ENCODE measurements at regions not wholly inside any gene's neighbourhood (a gene's known extent, or its start where the extent isn't known, plus 50 kb on each side); places are given as distances from the start of the nearest gene placed in this dataset.

DNA sequence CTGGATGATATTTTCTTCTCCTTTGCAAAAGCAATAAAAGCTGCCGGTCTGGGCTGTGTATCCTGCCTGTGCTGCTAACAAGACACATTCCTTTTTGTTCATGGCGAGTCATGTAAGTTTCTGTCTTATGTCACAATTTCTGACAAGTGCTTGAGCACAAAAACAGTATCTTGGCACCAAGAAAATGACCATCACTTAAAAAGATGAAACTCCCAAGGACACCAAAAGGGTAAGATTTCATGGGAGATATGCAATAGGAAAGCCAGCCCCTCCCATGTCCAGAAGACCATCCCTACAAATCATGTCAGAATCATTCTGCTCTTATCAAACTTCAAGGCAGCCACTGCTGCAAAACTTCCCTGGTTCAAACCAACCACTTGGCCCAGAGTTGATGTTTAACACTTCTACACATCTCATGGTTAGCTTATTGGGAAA is 375.4 kb upstream of the ZNF507 start:
- H3K27ac Mint-ChIP-seq: no peak overlapping the region
- no peaks in the 10 kb centered on the region for H3K36me3 Mint-ChIP-seq
- DNase-seq: no peak
- no peaks in the 10 kb centered on the region for H3K9me3 Mint-ChIP-seq
- H3K27me3 Mint-ChIP-seq (ENCODE audit: low read depth in 3 of 3): peaks cover 0 to 7% (median 2%) of the 10 kb centered on the region in 3 donors
- no peaks in the 10 kb centered on the region for H3K4me1 Mint-ChIP-seq
- H3K4me3 Mint-ChIP-seq: no peak overlapping the region

DNA sequence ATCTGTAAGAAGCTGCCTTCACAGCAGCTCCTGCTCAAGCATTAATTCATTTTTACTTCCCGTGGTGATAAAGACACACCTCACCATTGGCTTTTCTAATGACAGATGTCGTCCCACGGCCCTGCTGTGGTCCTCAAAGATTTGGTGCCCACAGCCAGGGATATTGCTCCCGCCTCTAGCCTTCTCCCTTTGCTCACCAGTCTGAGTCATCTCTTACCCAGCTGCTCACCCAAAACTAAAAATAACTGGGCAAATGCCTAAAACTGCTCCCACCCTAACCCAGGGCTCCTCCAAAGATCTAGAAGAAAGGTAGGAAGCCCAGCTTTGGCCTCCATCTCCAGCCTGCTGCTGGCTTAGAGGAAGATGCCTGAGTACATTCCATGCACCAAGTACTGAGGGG is 371.1 kb upstream of the ZNF507 start:
- no peak for DNase-seq
- H3K4me1 Mint-ChIP-seq: no peaks in the 10 kb centered on the region
- no peak overlapping the region for H3K27ac Mint-ChIP-seq
- H3K4me3 Mint-ChIP-seq: no peak overlapping the region
- H3K27me3 Mint-ChIP-seq (ENCODE audit: low read depth in 3 of 3): peaks cover 0 to 7% (median 2%) of the 10 kb centered on the region in 3 donors
- H3K36me3 Mint-ChIP-seq: no peaks in the 10 kb centered on the region
- H3K9me3 Mint-ChIP-seq: peaks cover 0 to 1% (median 0%) of the 10 kb centered on the region in 6 donors

DNA sequence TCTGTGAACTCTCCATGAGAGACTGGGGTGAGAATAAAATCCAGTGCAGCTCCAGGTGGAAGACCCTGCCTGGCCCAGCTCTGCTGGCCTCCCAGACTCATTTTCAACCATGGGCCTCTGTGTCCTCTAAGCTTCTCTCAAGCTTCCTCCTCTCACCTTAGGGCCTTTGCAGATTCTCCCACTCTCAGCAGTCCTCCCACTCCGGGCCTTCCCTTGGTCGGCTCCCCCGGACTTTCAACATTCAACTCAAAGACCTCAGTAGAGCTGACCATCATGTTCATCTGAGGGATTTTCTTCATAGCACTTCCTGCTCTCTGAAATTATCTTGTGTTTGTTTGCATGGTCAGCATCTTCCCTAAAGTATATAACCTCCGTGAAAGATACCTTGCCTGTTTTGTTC is 370.5 kb upstream of the ZNF507 start:
- no peaks in the 10 kb centered on the region for H3K4me1 Mint-ChIP-seq
- H3K9me3 Mint-ChIP-seq: peaks cover 0 to 1% (median 0%) of the 10 kb centered on the region in 6 donors
- H3K4me3 Mint-ChIP-seq: no peak overlapping the region

DNA sequence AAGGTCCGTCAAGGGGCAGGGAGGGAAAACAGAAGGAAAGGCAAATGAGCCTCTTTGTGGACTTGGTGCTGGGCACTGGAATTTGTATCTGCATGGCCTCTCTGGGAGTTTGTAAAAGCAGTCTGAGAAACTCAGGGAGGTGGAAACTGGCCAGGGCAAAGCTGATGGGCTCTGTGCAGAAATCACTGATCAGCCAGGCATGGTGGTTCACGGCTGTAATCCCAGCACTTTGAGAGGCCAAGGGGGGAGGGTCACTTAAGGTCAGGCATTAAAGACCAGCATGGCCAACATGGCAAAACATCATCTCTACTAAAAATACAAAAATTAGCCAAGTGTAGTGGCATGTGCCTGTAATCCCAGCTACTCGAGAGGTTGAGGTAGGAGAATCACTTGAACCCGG is 369.9 kb upstream of the ZNF507 start:
- Mint-ChIP-seq H3K27ac (peak overlapping the region in 1 of 6 donors; percentile 62), H3K4me1 (no peaks in the 10 kb centered on the region), H3K9me3 (peaks cover 0 to 1% (median 0%) of the 10 kb centered on the region in 6 donors), H3K4me3 (no peak overlapping the region), H3K27me3 (ENCODE audit: low read depth in 3 of 3) (peaks cover 2 to 7% (median 2%) of the 10 kb centered on the region in 3 donors), H3K36me3 (no peaks in the 10 kb centered on the region)
- no peak for DNase-seq

More for the DNA sequence above, 370.5 kb upstream of the ZNF507 start:
- DNase-seq: no peak
- peaks cover 0 to 7% (median 2%) of the 10 kb centered on the region in 3 donors for H3K27me3 Mint-ChIP-seq (ENCODE audit: low read depth in 3 of 3)
- H3K27ac Mint-ChIP-seq: peak overlapping the region in 1 of 6 donors; percentile 62
- H3K36me3 Mint-ChIP-seq: no peaks in the 10 kb centered on the region

DNA sequence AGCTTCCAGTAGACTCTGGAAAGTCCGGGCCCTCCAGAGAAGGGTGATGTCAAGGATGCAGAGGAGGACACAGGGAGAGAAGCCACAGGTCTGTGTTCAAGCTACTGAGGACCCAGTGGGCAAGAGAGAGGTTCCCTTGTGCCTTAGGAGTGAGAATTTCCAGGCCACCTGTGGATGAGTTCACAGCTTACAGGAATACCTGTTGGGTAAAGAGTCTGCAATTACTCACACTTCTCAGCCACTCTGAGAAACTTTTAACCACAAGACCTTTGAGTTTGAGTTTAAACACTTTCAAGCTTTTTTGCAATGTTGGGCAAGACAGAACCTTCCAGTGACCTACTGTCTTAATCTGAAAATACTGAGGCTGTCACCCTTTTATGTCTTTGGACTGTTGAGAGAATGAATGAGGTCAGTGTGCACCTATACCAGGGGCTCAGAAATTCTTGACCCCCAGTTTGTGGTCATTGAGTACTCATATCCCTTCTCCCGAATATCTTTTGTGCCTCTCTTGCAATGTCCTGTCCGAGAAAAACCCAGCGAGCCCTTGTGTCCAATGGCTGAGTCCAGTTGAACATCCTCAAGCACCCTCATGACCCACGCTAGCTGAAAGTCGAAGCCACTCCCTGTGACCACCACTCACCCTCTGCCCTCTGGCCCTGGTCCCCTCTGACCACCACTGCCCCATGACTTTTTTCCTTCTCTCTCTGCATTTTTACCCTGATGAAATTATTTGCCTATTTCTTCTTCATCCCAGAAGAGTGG is 368.5 kb upstream of the ZNF507 start:
- H3K4me3 Mint-ChIP-seq: no peak overlapping the region
- no peak overlapping the region for H3K27ac Mint-ChIP-seq
- no peaks in the 10 kb centered on the region for H3K36me3 Mint-ChIP-seq
- H3K9me3 Mint-ChIP-seq: peaks cover 0 to 1% (median 0%) of the 10 kb centered on the region in 6 donors
- DNase-seq: no peak
- no peaks in the 10 kb centered on the region for H3K4me1 Mint-ChIP-seq
- H3K27me3 Mint-ChIP-seq (ENCODE audit: low read depth in 3 of 3): peaks cover 0 to 3% (median 2%) of the 10 kb centered on the region in 3 donors

DNA sequence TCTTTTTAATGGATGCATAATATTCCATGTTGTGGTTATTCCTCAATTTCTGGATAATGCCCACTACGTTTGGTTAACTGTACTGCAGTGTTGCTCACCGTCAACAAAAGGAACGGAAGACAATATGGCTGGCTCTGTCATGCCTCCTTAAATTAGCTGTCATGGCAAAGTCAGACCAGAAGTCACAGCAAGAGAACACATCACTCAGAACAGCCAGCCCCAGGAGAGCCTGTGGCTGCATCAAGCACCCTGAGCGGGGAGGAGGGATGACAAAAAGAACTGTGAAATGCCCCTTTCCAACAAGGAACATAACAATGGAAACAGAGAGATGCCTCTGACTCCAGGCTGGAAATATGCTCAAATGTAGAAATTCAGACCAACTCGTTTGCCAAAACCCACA is 366.0 kb upstream of the ZNF507 start:
- H3K4me1 Mint-ChIP-seq: no peaks in the 10 kb centered on the region
- no peaks in the 10 kb centered on the region for H3K36me3 Mint-ChIP-seq
- H3K27ac Mint-ChIP-seq: no peak overlapping the region
- no peak for DNase-seq
- no peak overlapping the region for H3K4me3 Mint-ChIP-seq
- H3K9me3 Mint-ChIP-seq: peaks cover 0 to 1% (median 0%) of the 10 kb centered on the region in 6 donors
- peaks cover 0 to 3% (median 2%) of the 10 kb centered on the region in 3 donors for H3K27me3 Mint-ChIP-seq (ENCODE audit: low read depth in 3 of 3)

DNA sequence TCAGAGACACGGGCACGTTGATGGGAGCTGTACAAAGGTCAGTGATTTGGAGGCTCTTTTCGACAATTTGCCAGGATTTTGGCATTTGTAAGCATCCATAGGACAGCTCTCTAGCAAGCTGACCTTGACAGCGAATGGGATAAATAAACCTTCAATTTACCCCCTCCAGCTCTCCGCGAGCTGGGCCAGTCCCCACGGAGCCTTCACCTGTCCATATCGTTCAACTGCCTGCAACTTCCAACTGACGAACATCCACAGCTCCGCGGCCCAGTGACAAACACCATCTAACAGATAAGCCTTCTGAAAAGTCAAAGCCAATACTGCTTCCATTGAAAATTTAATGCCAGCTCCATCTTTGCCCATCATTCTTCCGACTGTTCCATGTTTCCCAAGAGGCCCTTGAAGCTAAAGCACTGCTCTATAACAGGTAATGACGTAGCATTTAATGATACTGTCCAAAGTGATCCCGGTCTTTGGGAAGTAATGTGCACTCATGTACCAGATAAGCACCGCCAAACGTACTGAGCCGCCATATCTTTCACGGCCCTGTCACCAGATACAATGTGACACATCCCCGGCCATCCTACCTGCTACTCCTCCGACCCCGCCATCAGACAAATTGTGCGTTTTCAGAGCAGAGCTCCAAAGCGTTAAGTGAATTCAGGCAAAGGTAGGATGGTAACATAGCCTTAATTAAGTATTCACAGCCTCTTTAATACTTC is 365.3 kb upstream of the ZNF507 start:
- no peak for DNase-seq
- H3K4me3 Mint-ChIP-seq: no peak overlapping the region
- H3K4me1 Mint-ChIP-seq: no peaks in the 10 kb centered on the region
- peaks cover 0 to 3% (median 2%) of the 10 kb centered on the region in 3 donors for H3K27me3 Mint-ChIP-seq (ENCODE audit: low read depth in 3 of 3)
- H3K9me3 Mint-ChIP-seq: peaks cover 0 to 3% (median 0%) of the 10 kb centered on the region in 6 donors
- no peaks in the 10 kb centered on the region for H3K36me3 Mint-ChIP-seq
- no peak overlapping the region for H3K27ac Mint-ChIP-seq

DNA sequence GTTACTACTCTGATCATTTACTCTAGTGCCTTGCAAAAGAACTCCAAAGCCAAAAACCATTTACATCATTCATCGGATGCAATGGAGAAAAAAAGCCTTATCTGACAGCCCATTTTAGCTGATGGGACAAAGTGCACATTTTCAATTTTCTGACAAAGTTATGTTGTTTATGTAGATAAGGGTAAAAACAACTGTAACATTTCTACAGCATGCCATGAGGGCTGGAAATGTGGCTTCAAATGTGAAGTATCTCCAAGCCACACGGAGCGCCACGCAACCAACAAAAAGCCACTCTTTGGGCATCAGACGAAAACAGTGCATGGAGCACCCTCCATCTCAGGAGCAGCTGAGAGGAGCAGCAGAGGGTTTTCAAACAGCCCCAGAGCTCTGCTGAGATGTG is 364.6 kb upstream of the ZNF507 start:
- H3K4me3 Mint-ChIP-seq: no peak overlapping the region
- H3K4me1 Mint-ChIP-seq: no peaks in the 10 kb centered on the region
- no peak overlapping the region for H3K27ac Mint-ChIP-seq
- no peaks in the 10 kb centered on the region for H3K36me3 Mint-ChIP-seq
- peaks cover 0 to 3% (median 3%) of the 10 kb centered on the region in 3 donors for H3K27me3 Mint-ChIP-seq (ENCODE audit: low read depth in 3 of 3)
- H3K9me3 Mint-ChIP-seq: peaks cover 0 to 3% (median 0%) of the 10 kb centered on the region in 6 donors
- no peak for DNase-seq

DNA sequence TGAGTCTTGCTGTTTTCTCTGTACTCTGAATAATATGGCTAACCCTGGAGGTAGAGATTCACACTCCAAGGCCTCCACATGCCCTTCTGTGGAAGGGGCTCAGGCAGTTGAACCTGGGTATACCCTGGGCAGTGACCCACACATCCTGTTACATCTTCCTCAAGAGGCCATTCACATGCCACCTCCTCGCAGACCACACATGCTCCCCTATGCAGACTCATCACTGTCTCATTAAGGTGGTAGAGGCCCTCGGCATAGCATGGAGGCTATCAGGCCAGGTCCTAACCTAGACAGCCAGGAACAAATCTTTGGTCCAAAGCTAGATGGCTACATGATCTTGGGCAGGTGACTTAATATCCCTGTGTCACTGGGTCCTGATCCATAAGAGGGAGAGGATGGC is 363.9 kb upstream of the ZNF507 start:
- H3K36me3 Mint-ChIP-seq: no peaks in the 10 kb centered on the region
- no peak overlapping the region for H3K27ac Mint-ChIP-seq
- H3K9me3 Mint-ChIP-seq: peaks cover 0 to 3% (median 0%) of the 10 kb centered on the region in 6 donors
- DNase-seq: no peak
- H3K27me3 Mint-ChIP-seq (ENCODE audit: low read depth in 3 of 3): peaks cover 0 to 3% (median 3%) of the 10 kb centered on the region in 3 donors
- H3K4me3 Mint-ChIP-seq: no peak overlapping the region
- H3K4me1 Mint-ChIP-seq: no peaks in the 10 kb centered on the region

DNA sequence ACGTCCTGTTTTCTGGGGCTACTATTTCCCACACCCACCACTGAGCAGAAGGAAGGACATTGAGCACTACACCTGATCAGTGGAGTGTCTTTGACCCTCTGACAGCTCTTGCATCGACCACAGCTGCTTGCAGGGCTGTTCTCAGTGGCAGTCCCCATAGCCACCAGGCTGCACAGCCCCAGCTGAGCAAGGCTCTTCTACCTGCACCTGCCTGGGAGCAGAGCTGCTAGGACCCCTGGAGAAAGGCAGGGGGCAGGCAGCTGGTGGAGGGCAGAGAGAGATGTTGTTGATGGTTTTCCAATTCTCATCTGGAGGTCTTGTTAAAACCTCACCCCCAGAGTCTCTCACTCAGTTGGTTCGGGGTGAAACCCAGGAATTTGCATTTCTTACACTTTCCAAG is 361.8 kb upstream of the ZNF507 start:
- no peak for DNase-seq
- Mint-ChIP-seq H3K9me3 (peaks cover 0 to 4% (median 0%) of the 10 kb centered on the region in 6 donors), H3K27ac (no peak overlapping the region), H3K4me3 (no peak overlapping the region), H3K4me1 (no peaks in the 10 kb centered on the region), H3K36me3 (no peaks in the 10 kb centered on the region), H3K27me3 (ENCODE audit: low read depth in 3 of 3) (peaks cover 0 to 3% (median 3%) of the 10 kb centered on the region in 3 donors)

DNA sequence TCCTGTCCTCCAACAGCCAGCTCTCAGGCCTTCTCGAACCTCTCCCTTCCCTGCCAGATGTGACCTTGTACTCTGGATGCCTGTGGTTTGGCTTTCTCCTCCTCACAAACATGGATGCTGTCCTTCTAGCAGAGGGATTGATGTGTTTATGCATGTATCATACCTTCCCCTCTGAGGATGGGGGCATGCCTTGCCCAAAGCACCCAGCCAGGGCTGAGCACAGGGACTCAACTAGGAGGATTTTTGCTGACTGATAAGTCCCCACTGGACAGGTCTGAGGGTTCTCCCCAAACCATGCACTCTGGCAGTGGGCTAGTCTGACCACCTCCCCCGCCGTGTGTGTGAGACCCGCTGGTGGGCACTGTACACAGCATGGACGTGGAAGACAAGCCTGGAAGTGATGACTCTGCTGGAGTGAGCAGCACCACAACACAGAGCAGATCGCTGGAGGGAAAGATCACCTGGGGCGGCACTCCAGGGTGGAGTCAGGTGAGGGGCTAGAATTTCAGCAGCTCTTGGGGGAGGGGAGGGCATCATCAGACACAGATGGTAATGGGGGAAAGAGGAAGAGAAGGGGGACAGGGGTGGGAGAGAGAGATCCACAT is 360.3 kb upstream of the ZNF507 start:
- peaks cover 0 to 4% (median 3%) of the 10 kb centered on the region in 3 donors for H3K27me3 Mint-ChIP-seq (ENCODE audit: low read depth in 3 of 3)
- no peaks in the 10 kb centered on the region for H3K36me3 Mint-ChIP-seq
- H3K4me3 Mint-ChIP-seq: no peak overlapping the region
- H3K9me3 Mint-ChIP-seq: peaks cover 0 to 4% (median 0%) of the 10 kb centered on the region in 6 donors
- H3K27ac Mint-ChIP-seq: no peak overlapping the region
- no peak for DNase-seq
- H3K4me1 Mint-ChIP-seq: no peaks in the 10 kb centered on the region

DNA sequence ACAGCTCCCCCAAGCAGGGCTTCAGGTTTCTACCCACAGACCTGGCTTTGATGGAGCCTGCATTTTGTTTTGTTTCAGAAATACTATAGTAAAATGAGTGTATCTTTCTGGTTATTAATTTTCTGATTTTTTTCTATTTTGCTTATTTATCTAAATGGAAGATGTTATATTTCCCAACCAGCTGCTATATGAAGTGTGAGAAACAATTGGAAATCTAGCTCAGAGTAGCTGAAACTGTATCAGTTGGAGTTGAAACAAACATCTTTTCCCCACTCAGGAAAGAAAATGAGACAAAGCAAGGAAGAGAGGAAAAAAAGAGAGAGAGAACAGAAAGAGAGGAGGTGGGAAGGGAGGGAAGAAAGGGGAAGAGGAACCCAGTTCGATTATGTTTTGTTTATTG is 358.5 kb upstream of the ZNF507 start:
- Mint-ChIP-seq H3K36me3 (no peaks in the 10 kb centered on the region), H3K4me3 (no peak overlapping the region), H3K9me3 (peaks cover 0 to 5% (median 0%) of the 10 kb centered on the region in 6 donors), H3K4me1 (no peaks in the 10 kb centered on the region), H3K27ac (no peak overlapping the region), H3K27me3 (ENCODE audit: low read depth in 3 of 3) (peaks cover 0 to 3% (median 2%) of the 10 kb centered on the region in 3 donors)
- no peak for DNase-seq

DNA sequence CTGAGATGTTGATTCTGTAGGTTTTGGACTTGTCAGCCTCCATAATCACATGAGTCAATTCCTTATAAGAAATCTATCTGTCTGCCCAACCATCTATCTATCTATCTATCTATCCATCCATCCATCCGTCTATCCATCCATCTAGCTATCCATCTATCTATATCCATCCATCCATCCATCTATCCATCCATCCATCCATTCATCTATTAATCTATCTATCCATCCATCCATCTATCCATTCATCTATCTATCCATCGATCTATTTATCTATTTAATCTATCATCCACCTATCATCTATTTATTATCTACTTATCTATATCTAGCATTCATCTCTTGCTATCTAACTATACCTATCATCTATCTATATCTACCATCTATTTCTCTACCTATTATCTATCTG is 357.2 kb upstream of the ZNF507 start:
- H3K4me1 Mint-ChIP-seq: no peaks in the 10 kb centered on the region
- H3K9me3 Mint-ChIP-seq: peaks cover 0 to 5% (median 0%) of the 10 kb centered on the region in 6 donors
- DNase-seq: no peak
- peaks cover 0 to 2% (median 1%) of the 10 kb centered on the region in 3 donors for H3K27me3 Mint-ChIP-seq (ENCODE audit: low read depth in 3 of 3)
- no peak overlapping the region for H3K4me3 Mint-ChIP-seq
- H3K36me3 Mint-ChIP-seq: no peaks in the 10 kb centered on the region
- no peak overlapping the region for H3K27ac Mint-ChIP-seq
